ENCODE measurements at regions not wholly inside any gene's neighbourhood (a gene's known extent, or its start where the extent isn't known, plus 50 kb on each side); places are given as distances from the start of the nearest gene placed in this dataset.

- dilution Hi-C loops (cut with MboI; ENCODE audit: extremely low pct_ligation_motif_present, low sequenced_read_pairs) (no loop called here), intact Hi-C loops (cut with micrococcal nuclease) (no loop called here)
- peak; percentile 46 for DNase-seq (ENCODE audit: low read depth, low spot score)
- CTCF ChIA-PET: interaction anchor here (1.0 to 1.2 kb wide), 3 partner anchors 10 to 43 kb away, joined by 3 read pairs; no protein-coding TSS in a partner anchor
- Histone ChIP-seq H3K4me1 (ENCODE audit: control insufficient read depth, extremely low read depth, insufficient read depth, low read length) (no peaks in the 10 kb centered on the region), H3K9ac (replicated peaks; ENCODE audit: extremely low read depth, insufficient read depth, low read length) (no peak overlapping the region), H3K36me3 (ENCODE audit: control insufficient read depth in 2 of 2, extremely low read depth in 1 of 2, insufficient read depth in 2 of 2, low read length in 2 of 2) (no peaks in the 10 kb centered on the region), H3K4me3 (replicated peaks in 1 of 3; ENCODE audit: insufficient read depth in 1 of 3, low read depth in 1 of 3, low read length in 3 of 3) (no peak overlapping the region), H3K79me2 (ENCODE audit: control insufficient read depth, insufficient read depth, low read length) (no peaks in the 10 kb centered on the region), H4K20me1 (replicated peaks; ENCODE audit: control insufficient read depth, extremely low read depth, insufficient read depth, low read length) (no peaks in the 10 kb centered on the region), H3K9me3 (replicated peaks; ENCODE audit: control insufficient read depth, insufficient read depth, low read length) (no peaks in the 10 kb centered on the region), H3K27me3 (ENCODE audit: control insufficient read depth in 2 of 2, insufficient read depth in 2 of 2, low read length in 2 of 2) (no peaks in the 10 kb centered on the region), H2AFZ (ENCODE audit: low read depth, low read length) (no peak overlapping the region), H3K4me2 (ENCODE audit: insufficient read depth, low read length) (no peak overlapping the region), H3K27ac (ENCODE audit: insufficient read depth, low read depth, low read length) (no peak overlapping the region), H3K9me1 (replicated peaks; ENCODE audit: control insufficient read depth, extremely low read depth, insufficient read depth, low read length) (no peaks in the 10 kb centered on the region)
- FAIRE-seq: no peak
- TF ChIP-seq JUN (IDR thresholded peaks at IDR 0.05; ENCODE audit: borderline replicate concordance, insufficient read depth, insufficient read length, low read depth) (peak; percentile 3), MYC (IDR thresholded peaks at IDR 0.05; ENCODE audit: low read depth, low read length) (no peak)
- POLR2A ChIA-PET: no interaction called here
- no TSS peak for BruUV-seq (replicated peaks)
These were observed 384.4 kb upstream of the DDI1 start for GRCh38 chr11:103652013-103652412.

GRCh38 chr11:103656382-103656781 is 380.1 kb upstream of the DDI1 start:
- POLR2A ChIA-PET: no interaction called here
- Histone ChIP-seq H3K4me2 (ENCODE audit: insufficient read depth, low read length) (no peak overlapping the region), H4K20me1 (replicated peaks; ENCODE audit: control insufficient read depth, extremely low read depth, insufficient read depth, low read length) (no peaks in the 10 kb centered on the region), H3K4me3 (replicated peaks in 1 of 3; ENCODE audit: insufficient read depth in 1 of 3, low read depth in 1 of 3, low read length in 3 of 3) (no peak overlapping the region), H3K27ac (ENCODE audit: insufficient read depth, low read depth, low read length) (no peak overlapping the region), H3K4me1 (ENCODE audit: control insufficient read depth, extremely low read depth, insufficient read depth, low read length) (peaks cover 5% of the 10 kb centered on the region), H3K9ac (replicated peaks; ENCODE audit: extremely low read depth, insufficient read depth, low read length) (no peak overlapping the region), H3K9me1 (replicated peaks; ENCODE audit: control insufficient read depth, extremely low read depth, insufficient read depth, low read length) (no peaks in the 10 kb centered on the region), H3K79me2 (ENCODE audit: control insufficient read depth, insufficient read depth, low read length) (no peaks in the 10 kb centered on the region), H2AFZ (ENCODE audit: low read depth, low read length) (no peak overlapping the region), H3K36me3 (ENCODE audit: control insufficient read depth in 2 of 2, extremely low read depth in 1 of 2, insufficient read depth in 2 of 2, low read length in 2 of 2) (no peaks in the 10 kb centered on the region), H3K27me3 (ENCODE audit: control insufficient read depth in 2 of 2, insufficient read depth in 2 of 2, low read length in 2 of 2) (no peaks in the 10 kb centered on the region), H3K9me3 (replicated peaks; ENCODE audit: control insufficient read depth, insufficient read depth, low read length) (no peaks in the 10 kb centered on the region)
- CTCF ChIA-PET: no interaction called here
- dilution Hi-C loops (cut with MboI; ENCODE audit: extremely low pct_ligation_motif_present, low sequenced_read_pairs) (no loop called here), intact Hi-C loops (cut with micrococcal nuclease) (no loop called here)
- FAIRE-seq (no peak), DNase-seq (ENCODE audit: low read depth, low spot score) (no peak)
- BruUV-seq (replicated peaks): no TSS peak
- TF ChIP-seq GATA2 (IDR thresholded peaks at IDR 0.05; ENCODE audit: insufficient read depth, insufficient read length, low read depth, low read length) (no peak), POLR2A (IDR thresholded peaks at IDR 0.05; ENCODE audit: low read depth, low read length) (no peak), MAX (IDR thresholded peaks at IDR 0.05; ENCODE audit: insufficient read depth, insufficient read length) (no peak), FOS (IDR thresholded peaks at IDR 0.05; ENCODE audit: borderline replicate concordance, insufficient read depth, low read length) (no peak), CTCF (IDR thresholded peaks at IDR 0.05; ENCODE audit: extremely low read depth in 1 of 2, insufficient read depth in 1 of 2, low read depth in 1 of 2, low read length in 2 of 2) (no peak), JUN (IDR thresholded peaks at IDR 0.05; ENCODE audit: borderline replicate concordance, insufficient read depth, insufficient read length, low read depth) (no peak), MYC (IDR thresholded peaks at IDR 0.05; ENCODE audit: low read depth, low read length) (no peak), EZH2 (IDR thresholded peaks at IDR 0.05; ENCODE audit: borderline replicate concordance, low read depth, low read length, severe bottlenecking) (no peak), POLR2AphosphoS5 (IDR thresholded peaks at IDR 0.05; ENCODE audit: insufficient read depth, low read depth, low read length) (no peak)
